ENCODE measurements at regions not wholly inside any gene's neighbourhood (a gene's known extent, or its start where the extent isn't known, plus 50 kb on each side); places are given as distances from the start of the nearest gene placed in this dataset.
A peak's percentile ranks its signal among the peaks of the same experiment; 100 is the strongest.

DNA sequence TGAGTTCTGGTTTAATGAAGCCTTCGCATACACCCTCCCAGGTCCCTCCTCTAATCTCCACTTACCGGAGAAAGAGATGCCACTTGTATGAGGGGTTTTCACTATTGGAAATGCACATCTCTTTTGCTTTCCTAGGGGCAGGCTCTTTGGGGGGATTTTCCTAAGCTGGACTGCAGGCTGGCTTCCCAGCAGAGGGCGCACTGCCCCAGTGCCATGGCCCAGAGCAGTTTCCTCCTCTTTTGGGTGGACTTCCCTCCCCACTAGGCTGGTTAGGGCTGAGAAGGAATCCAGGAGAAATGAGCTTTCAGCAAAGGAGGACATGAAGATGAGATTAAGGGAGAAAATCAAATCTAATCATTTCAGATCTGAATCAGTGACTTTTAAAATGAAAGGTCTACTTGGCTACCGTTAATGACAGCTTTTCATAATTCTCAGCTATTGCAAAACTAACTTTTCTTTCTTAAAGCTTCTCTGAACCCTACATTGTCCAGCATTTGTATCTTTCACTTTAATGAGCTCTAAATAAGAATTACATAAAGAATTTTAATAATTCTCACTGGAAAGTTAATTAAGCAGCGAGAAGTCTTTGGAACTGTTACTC, 784.1 kb upstream of the FANCL start:
- peak; percentile 56 for DNase-seq

DNA sequence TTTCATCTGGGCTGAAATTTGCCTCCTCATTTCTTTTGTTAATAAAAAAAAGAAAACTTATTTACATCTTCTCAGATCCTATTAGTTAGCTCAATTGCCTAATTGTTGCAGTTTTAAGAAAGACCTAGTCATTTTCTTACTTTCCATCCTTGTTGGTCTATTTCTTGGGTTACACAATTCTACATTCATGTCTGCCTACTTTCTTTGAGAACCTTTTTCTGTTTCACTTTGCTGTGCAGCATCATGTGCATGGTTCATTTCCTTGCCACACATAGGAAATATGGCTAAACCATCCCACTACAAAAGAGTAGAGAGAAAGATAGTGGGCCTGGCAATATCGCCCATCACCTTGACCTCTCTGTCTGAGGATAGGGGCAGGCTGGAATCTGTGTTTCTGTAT, 780.7 kb upstream of the FANCL start:
- no peak for DNase-seq

DNA sequence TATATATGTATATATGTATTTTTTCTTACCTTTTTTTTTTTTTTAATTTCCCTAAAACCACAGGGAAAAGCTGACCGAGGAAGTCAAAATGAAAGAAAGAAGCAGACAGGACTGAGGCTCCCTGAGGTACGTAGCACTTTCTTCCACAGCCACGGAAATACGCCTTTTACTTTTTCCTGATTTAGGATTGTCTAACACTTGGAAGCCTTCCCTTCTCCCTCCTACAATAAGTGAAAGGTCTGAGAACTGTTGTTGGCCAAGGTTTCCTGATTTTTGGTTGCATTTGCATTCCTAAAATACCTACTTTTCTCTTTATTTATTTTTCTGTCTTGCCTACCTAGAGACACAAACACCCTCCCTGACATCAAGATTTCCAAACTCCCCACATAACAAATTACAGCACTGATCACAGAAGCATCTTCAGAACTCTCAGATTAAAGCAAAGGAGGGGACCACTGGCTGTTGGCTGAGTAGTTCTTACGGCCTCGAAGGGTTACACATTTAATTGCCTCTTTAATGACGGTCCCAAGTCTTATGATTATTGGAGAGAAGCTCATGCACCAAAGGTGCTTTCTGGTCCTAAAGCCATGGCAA, 778.5 kb upstream of the FANCL start:
- DNase-seq: no peak

DNA sequence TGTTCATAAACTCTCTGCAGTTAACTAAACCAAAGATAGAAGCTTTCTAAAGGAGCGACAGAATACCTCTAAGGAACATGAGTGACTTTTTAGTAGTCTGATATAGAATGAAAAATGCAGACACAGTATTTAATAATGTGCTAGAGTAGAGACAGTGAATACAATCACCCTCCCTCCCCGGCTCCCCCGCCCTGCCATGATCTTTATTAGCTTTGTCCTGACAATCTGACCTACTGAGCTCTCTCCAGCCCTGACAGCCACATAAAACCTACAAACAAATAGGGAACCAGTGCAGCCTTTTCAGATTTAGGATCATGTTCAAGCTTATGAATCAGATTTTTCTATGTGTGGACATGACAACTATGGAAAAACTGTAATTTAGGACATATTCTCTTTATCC, 777.6 kb upstream of the FANCL start:
- no peak for DNase-seq

DNA sequence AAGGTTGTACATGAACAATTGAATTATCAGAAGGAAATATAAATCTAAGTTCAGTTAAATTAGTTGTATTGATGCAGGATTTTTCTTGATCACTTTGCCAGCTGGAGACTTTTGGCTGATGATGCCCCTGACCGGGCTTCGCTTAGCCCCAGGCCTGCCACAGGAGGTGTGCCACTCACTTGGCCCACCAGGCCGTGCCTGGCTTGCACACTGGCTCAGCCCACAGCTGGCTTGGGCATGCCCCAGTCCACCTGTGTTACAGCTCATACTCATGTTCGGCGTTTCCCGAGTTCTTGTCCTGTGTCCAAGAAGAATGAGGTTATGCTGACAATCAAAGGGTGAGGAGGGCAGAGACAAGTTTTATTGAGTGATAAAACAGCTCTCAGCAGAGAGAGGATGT, 773.9 kb upstream of the FANCL start:
- DNase-seq: no peak

DNA sequence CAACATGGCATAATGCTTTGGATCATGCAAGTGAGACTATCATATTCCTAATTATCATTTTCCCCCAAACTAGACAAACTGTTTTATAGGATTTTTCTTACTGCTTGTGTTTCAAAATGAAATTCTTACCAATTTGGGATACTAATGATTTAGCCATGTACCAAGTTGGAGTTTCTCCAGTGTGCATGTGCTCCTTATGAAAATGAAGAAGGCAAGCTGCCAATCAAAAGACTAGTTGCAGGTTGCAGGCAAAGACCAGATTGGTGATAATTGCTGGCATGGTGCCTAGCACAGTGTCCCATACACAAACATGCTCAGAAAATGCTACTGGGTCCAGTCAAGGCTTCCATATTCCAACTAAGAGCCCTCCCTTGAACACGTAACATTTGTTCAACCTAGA, 771.8 kb upstream of the FANCL start:
- no peak for DNase-seq

DNA sequence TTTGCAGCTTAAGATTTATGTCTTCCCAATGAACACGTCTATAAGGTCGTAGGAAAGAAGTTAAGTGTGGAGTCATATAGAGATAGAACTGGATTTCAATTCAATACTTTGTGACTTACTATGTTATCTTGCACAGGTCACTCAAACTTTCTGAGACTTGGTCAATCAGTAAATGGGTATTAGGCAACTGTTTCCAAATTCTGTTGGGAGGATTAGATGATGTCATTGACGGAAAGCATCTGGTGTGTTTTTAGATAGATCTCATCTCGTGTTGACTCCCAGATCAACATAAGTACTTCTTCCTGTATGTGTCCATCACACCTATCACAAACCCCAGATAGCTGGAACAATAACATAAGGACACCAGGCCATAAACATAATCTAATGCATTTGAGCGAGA, 771.1 kb upstream of the FANCL start:
- DNase-seq: no peak

DNA sequence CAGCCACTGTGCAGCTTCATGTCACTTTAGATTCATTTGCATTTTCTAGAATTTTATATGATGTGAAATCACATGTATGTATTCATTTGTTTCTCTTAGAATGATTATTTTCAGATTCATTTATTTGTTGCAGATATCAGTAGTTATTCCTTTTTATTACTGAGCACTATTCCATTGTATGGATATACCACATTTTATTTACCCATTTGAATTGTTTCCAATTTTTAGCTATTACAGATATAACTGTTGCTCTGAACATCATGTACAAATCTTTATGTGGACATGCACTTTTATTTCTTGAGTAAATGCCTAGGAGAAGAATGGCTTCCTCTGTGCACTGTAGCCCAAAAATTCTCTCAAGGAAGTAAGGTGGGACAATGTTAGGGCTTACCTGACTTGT, 767.8 kb upstream of the FANCL start:
- DNase-seq: no peak

DNA sequence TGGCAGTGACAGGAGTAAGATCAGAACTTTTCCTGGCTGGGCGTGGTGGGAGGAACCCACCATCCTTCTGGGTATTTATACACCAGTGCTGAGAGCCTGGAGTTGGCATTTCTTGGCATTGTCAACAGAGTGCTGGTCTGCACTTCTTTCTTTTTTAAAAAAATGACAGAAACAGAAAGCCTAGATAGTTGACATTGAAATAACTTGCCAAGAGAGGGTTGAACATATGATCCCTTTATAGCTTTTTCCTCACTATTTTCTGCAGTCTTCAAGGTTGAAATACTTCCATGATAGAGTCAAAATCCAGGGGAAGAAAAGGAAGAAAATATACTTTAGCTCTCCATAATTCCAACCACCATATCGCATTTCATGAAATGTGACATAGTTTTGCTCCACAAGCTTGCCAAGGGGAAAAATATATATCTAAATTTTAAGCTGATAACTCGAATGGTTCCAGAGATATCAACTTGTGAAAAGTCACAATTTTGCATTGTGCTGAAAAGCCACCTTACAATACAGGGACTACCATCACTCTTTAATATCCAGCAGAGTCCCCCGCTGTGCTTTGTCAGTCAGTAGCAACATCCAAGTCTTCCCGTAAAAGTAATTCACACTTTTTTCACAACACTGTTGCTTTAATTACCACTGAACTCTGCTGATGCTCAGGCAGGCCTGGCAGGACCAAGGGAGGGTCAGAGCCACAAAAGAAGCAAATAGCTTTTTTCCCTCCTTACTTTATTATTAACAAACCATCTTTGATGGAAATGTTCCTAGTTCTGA, 764.9 kb upstream of the FANCL start:
- DNase-seq: no peak

DNA sequence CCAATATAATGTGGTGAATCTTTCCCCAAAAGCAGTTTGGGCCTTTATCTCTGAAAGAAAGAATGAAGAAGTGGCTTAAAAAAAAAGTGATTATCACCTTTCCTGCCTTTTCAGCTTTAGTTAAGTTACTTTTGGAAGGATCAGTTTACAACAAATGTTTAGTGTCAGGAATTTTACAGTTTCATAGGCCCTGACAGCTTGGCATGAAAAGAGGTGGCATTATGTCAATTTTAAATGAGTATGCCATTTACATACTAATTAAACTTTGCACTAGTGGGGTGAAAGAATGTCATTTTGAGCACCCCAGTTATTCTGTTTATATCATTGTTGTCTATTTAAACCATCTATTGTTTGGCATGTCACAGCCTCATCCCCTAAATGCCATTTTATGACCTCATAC, 763.5 kb upstream of the FANCL start:
- no peak for DNase-seq

DNA sequence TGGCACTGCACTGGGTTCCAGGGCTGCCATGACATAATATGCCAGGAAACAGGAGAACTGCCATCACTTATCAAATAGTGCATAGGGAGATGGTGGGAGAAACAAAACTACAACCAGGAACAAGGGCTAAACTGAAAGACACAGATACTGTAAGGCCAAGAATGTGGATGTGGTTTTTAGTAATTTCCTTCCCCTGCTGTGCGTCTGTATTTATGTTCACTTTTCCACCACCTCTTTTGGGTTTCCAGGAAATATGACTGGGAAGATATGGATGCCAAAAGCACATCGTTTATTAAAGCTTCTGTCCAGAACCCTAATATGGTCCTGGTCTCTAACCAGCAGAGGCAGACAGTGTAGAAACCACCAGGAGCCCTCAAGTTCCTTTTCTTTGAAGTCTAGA, 759.7 kb upstream of the FANCL start:
- DNase-seq: no peak

DNA sequence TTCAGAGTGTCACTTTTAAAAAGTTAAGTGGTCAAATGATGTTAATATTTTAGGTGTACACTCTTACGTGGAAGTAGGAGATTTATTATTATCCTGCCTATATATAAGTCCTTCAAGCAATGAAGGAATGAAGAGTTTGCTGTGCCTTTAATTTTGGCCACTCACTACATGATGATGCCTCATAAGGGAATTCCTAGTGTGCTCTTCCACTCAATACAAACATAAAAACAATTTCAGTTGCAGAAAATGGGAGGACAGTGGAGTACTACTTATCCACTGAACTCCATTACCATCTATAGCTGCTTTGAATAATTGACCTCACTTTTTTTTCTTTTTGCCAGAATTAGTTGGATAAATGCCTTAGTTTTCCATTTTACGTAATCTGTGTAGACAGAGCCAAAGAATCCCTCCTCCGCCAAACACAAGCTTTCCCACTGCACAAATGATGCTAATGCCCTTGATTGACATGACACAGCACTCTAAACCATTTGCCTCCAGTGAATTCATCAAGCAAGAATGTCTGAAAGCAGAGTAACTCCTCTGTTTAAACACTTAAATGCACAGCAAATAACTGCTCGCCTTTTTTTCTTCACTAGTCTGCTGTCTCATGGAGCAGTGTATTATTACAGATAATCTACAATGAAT, 751.1 kb upstream of the FANCL start:
- DNase-seq: no peak

DNA sequence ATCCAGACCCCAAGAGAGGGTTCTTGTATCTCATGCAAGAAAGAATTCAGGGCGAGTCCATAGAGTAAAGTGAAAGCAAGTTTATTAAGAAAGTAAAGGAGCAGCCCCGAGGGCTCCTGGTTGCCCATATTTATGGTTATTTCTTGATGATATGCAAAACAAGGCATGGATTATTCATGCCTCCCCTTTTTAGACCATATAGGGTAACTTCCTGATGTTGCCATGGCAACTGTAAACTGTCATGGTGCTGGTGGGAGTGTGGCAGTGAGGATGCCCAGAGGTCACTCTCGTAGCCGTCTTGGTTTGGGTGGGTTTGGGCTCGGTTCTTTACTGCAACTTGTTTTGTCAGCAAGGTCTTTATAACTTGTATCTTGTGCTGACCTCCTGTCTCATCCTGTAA, 750.2 kb upstream of the FANCL start:
- no peak for DNase-seq

DNA sequence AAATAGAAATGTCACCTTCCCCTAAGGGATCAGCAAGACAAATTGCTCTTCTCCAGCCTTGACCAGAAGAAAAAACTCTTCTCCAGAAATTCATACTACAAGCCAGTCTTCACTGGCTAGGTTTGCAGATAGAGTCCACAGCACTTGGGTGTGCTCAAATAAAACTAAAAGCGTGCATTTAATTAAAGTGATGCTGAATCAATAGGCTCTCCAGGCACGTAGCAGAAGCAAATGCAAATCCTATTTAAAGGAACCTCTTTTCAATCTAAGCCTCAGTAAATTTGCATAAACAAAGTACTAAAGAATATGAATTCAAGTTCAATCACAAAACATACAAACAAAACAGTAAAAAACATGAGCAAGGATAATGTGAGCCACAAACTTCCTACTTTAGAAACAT, 744.4 kb upstream of the FANCL start:
- DNase-seq: no peak

DNA sequence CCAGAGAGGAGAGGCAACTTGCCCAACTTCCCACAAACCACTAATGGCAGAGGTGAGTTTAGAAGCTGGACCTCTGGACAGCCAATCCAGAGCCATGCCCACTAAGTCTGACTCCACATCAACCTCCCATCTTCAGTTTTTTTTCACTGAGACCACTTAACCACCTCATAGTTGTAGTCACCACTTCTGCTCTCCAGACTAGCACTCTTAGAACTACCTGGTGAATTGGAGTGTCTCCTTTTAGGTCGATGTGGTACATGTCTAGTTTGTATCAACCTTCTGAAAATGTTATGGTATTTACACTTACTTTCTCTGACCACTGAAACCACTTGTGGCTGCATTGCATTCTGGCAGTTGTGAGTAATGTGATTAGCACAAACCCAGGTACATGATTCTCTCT, 743.6 kb upstream of the FANCL start:
- DNase-seq: no peak

DNA sequence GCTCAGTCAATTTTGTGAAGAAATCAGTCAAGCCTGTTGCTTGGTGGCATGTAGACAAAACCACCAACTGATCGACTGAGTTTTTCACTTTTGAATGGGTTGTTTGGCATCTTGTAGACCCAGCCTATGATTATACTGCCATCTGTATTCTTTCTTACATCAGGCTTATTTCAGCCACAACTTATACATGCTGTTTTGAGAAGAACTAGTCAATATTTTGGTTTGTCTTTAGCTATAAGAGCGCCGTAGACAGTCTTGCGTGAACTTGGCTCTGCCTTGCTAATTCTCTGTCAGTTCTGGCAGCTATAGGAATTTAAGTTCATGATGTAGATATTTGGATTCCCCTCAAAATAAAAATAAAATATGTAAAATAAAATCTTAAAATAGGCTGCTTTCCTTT, 742.0 kb upstream of the FANCL start:
- DNase-seq: no peak

DNA sequence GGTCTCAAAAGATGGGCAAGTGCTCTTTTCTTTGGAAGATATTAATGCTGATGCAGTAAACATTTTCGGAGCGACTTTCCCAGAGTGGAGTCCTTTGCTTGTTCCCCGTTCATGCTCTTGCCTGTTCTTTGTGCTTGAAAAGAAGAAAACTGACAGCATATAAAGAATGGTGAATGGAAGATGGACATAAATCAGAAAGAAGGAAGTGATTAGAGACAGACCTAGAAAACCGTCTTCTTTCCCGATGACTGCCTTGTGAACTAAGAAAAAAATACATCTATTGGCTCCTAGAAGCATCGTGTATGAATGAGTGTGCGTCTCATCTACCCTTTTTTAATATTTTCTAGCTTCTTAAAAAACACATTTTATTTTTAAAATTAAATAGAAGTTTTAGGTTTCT, 740.1 kb upstream of the FANCL start:
- DNase-seq: no peak

DNA sequence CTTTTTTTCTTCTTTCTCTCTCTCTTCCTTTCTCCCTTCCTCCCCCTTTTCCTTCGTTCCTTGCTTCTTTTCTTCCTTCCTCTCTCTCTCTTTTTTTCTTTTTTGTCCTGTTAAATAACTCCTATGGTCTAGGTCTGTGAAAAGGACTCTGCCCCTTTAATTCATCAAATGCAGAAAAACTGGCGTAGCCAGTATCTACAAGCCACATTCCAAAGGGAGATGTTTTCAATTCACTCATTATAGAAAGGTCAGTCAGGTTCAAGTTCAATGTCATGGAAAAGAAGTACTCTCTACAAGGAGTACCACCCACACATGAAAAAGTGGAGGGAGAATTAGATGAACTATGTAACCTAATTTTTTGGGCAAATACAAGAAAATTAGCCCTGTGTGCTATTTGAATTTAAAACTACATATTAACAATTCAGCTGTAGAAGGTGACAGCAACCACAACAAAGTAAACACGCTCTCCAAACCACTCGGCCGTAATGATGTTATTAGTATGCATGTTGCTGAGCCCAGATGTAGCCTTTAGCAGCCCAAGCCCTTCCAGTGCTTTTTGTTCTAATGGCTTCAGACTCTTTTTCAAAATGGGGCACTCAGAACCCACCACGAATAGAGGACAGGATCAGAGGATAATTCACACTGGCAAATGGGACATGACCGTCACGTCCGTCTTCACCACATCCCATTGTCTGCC, 735.4 kb upstream of the FANCL start:
- no peak for DNase-seq

DNA sequence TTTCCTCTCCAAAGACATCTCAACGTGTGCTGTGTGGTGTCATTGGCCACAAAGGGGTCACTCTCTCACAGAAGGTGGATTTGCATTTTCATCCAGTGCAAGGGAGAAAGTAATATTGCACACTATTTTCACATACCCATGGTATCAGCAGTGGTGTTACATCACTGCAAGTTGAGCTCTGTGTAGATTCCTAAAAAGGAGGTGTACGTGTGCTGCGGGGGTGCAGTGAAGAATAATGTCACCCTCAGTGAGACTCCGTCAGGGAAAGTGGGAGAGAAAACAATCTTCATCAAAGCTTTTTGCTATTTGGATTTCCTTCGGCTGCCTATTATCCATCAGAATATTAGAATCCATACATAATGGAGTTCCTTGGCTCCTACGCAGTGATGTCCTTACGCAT, 733.8 kb upstream of the FANCL start:
- DNase-seq: no peak

DNA sequence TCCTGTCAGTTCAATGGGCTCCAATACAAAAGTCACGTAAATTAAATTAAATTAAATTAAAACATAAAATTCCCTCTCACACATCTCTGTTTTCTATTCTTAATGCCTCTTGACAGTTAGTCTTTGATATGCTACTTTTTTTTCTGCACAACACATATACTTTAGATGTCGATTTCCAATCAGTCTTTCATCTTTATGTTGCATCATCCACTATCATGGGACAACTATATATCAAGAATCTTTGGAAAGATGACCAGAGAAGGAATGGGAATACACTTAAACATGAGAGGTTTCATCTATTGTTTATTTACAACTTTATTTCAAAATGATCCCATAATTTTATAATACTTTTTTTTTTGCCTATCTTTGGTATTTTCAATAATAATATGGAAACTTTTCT, 733.3 kb upstream of the FANCL start:
- DNase-seq: no peak

DNA sequence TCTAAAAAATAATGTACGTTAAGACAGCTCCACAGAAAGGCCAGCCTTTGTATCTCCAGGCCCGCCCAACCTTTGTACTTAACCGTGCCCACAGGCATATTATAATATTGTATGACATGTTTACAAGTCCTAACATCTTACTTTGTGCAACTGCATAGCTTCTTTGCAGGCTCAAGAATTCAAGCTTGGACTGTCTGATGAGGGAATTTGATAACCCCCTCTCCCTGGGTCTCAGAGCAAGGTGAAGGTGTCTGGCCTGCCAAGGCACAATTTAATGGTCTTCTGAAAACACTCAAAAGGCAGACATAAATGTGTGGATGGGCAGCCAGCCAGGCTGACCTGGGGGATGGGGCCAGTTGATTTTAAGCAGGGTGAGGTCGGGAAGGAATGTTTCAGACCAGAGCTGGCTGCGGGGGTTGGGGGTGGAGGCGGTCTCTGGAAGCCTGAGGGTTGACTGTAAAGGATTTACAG, 732.7 kb upstream of the FANCL start:
- no peak for DNase-seq

DNA sequence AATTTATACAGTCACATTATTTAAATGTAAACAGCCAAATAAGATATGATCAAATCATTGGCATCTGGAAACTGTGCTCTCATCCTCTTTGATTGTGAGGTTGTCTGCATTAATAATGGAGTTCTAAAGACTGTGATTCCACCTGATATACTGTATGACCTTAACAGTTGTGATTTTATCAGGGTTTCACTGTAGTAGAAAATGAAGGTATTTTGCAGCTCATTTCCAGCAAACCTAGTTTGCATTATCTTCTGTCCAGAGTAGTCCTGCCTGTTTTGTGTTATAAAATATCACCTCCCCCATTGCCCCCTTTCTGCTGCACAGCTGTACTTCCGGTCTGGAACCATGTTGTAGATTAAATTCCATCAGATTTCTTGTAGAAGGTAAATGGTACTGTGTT, 731.6 kb upstream of the FANCL start:
- DNase-seq: no peak
